ENCODE measurements at regions not wholly inside any gene's neighbourhood (a gene's known extent, or its start where the extent isn't known, plus 50 kb on each side); places are given as distances from the start of the nearest gene placed in this dataset.

DNA sequence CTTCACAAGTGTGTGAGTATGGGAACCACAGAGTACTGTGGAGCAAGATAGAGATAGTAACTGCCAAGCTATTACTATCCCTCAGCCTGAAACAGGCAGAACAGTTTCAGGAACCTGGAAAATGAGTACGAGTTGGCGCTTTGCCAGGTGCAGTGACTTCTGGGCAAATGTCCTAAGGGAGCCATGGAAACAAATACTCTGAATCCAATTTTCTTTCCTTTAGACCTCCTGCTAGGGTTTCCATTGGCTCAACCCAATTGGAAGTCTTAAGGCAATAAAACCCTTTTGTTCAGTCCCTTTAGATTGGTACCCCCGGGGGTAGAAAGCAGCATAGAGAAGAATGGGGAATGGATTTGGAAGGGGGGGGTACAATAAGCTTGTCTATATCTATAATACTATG, 205.0 kb upstream of the EPHA7 start:
- TF ChIP-seq, protein P1, sequence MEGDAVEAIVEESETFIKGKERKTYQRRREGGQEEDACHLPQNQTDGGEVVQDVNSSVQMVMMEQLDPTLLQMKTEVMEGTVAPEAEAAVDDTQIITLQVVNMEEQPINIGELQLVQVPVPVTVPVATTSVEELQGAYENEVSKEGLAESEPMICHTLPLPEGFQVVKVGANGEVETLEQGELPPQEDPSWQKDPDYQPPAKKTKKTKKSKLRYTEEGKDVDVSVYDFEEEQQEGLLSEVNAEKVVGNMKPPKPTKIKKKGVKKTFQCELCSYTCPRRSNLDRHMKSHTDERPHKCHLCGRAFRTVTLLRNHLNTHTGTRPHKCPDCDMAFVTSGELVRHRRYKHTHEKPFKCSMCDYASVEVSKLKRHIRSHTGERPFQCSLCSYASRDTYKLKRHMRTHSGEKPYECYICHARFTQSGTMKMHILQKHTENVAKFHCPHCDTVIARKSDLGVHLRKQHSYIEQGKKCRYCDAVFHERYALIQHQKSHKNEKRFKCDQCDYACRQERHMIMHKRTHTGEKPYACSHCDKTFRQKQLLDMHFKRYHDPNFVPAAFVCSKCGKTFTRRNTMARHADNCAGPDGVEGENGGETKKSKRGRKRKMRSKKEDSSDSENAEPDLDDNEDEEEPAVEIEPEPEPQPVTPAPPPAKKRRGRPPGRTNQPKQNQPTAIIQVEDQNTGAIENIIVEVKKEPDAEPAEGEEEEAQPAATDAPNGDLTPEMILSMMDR (IDR thresholded peaks at IDR 0.05), result no peak
- TF ChIP-seq POLR2A (IDR thresholded peaks at IDR 0.05; ENCODE audit: low read depth) (no peak), EP300 (IDR thresholded peaks at IDR 0.05) (no peak), POLR2AphosphoS5 (IDR thresholded peaks at IDR 0.05) (no peak)
